ENCODE measurements at regions not wholly inside any gene's neighbourhood (a gene's known extent, or its start where the extent isn't known, plus 50 kb on each side); places are given as distances from the start of the nearest gene placed in this dataset.
"Not testable (repeated sequence)": the region's sequence is repeated elsewhere in the genome, so short reads cannot be mapped to it uniquely, and the experiment has no call there.

- DNase-seq (ENCODE audit: extremely low spot score) = no peak
- ChIA-PET POLR2A (no interaction called here), CTCF (no interaction called here)
These were observed 115.1 kb upstream of the ZKSCAN2 start for GRCh38 chr16:25372716-25373115.

DNA sequence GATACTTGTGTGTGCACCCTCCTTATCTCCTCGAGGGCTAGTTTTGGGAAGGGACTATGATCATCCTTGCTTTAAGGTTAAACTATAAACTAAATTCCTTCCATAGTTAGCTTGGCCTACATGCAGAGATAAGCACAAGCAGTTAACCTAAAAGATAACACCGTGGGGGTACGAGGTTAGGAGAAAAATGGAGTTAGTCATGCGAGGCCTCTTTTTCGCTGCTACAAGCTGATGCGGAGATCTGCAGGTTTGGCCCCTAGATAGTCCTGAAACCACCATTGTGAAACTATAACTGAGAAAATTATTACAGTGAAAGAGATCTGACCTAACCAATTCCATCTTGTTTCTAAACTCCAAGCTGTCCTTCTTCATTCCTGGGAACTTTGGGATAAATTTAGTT, 113.7 kb upstream of the ZKSCAN2 start:
- DNase-seq (ENCODE audit: extremely low spot score) = no peak
- POLR2A ChIA-PET = no interaction called here
- TF ChIP-seq, protein P1, sequence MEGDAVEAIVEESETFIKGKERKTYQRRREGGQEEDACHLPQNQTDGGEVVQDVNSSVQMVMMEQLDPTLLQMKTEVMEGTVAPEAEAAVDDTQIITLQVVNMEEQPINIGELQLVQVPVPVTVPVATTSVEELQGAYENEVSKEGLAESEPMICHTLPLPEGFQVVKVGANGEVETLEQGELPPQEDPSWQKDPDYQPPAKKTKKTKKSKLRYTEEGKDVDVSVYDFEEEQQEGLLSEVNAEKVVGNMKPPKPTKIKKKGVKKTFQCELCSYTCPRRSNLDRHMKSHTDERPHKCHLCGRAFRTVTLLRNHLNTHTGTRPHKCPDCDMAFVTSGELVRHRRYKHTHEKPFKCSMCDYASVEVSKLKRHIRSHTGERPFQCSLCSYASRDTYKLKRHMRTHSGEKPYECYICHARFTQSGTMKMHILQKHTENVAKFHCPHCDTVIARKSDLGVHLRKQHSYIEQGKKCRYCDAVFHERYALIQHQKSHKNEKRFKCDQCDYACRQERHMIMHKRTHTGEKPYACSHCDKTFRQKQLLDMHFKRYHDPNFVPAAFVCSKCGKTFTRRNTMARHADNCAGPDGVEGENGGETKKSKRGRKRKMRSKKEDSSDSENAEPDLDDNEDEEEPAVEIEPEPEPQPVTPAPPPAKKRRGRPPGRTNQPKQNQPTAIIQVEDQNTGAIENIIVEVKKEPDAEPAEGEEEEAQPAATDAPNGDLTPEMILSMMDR (IDR thresholded peaks at IDR 0.05; ENCODE audit: control extremely low read depth, extremely low read depth, low read depth, missing control alignments) = no peak
- CTCF ChIA-PET = no interaction called here

More at GRCh38 chr16:25372716-25373115, 115.1 kb upstream of the ZKSCAN2 start:
- TF ChIP-seq, protein P1 (IDR thresholded peaks at IDR 0.05; ENCODE audit: control extremely low read depth, extremely low read depth, low read depth, missing control alignments) = no peak

- CTCF ChIA-PET = no interaction called here
- TF ChIP-seq, protein P1 (IDR thresholded peaks at IDR 0.05; ENCODE audit: control extremely low read depth, extremely low read depth, low read depth, missing control alignments) = no peak
- POLR2A ChIA-PET = no interaction called here
- no peak for DNase-seq (ENCODE audit: extremely low spot score)
These were observed 112.9 kb upstream of the ZKSCAN2 start for GRCh38 chr16:25370541-25370940.

DNA sequence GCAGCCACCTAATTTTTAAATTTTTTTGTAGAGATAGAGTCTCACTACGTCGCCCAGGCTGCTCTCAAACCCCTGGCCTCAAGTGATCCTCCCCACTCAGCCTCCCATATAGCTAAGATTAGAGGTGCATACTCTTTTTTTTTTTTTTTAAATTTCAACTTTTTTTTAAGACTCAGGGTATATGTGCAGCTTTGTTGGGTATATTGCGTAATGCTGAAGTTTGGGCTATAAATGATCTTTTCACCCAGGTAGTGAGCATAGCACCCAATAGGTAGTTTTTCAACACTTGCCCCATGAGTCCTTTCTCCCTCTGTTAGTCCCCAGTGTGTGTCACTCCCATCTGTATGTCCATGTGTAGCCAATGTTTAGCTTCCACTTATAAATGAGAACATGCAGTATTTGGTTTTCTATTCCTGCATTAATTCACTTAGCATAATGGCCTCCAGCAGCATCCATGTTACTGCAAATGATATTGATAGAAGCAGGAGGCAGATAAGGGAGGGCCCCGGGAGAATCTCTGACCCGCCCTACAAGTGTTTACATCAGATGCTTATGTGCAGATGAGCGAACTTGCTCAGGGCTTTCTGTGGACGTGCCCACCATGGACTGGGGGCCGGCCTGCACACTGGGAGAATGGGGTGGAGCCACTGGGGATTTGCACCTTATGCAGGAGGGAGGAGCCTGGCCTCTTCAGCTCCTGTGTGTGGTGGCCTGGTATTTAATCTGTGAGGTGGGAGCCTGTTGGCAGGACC, 110.3 kb upstream of the ZKSCAN2 start:
- TF ChIP-seq, protein P1 (IDR thresholded peaks at IDR 0.05; ENCODE audit: control extremely low read depth, extremely low read depth, low read depth, missing control alignments) = no peak
- ChIA-PET POLR2A (no interaction called here), CTCF (no interaction called here)
- DNase-seq (ENCODE audit: extremely low spot score) = no peak

DNA sequence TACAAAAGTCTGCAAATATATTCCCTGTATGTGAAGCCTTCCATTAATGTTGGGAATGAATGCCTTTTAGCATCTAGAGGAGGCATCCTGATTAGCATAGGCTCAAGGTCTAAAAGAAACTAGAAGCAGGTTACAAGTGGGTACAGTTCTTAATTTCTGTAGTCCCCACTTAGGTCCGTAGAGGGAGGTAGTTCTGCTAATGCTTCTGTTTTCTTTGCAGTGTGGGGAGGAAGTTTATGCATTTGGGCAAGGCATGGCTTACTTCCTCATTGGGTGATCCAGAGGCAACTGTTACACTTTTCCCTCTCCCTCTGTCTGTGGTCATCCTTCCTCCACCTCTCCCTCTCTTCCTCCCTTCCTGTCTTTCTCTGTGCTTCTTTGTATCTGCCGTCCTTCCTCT, 108.4 kb upstream of the ZKSCAN2 start:
- ChIA-PET CTCF (no interaction called here), POLR2A (no interaction called here)
- DNase-seq (ENCODE audit: extremely low spot score) = no peak
- TF ChIP-seq, protein P1 (IDR thresholded peaks at IDR 0.05; ENCODE audit: control extremely low read depth, extremely low read depth, low read depth, missing control alignments) = no peak

DNA sequence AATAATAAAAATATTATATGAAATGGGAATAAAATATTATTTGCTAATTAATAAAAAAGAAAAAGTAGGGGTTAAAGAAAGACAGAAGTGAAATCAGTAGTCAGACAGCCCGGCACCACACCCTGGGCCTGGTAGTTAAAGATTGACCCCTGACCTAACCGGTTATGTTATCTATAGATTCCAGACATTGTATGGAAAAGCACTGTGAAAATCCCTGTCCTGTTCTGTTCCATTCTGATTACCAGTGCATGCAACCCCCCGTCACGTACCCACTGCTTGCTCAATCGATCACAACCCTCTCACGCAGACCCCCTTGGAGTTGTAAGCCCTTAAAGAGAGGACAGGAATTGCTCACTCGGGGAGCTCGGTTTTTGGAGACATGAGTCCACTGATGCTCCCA, 101.9 kb upstream of the ZKSCAN2 start:
- POLR2A ChIA-PET = not testable (repeated sequence)

GRCh38 chr16:25344006-25344405, 86.4 kb upstream of the ZKSCAN2 start:
- POLR2A ChIA-PET = no interaction called here
- no peak for DNase-seq (ENCODE audit: extremely low spot score)
- TF ChIP-seq, protein P1 (IDR thresholded peaks at IDR 0.05; ENCODE audit: control extremely low read depth, extremely low read depth, low read depth, missing control alignments) = no peak
- CTCF ChIA-PET = no interaction called here

More for the DNA sequence above, 101.9 kb upstream of the ZKSCAN2 start:
- CTCF ChIA-PET; DNase-seq (ENCODE audit: extremely low spot score): not testable (repeated sequence)
